ENCODE measurements at regions not wholly inside any gene's neighbourhood (a gene's known extent, or its start where the extent isn't known, plus 50 kb on each side); places are given as distances from the start of the nearest gene placed in this dataset.
"Not testable (repeated sequence)": the region's sequence is repeated elsewhere in the genome, so short reads cannot be mapped to it uniquely, and the experiment has no call there.

DNA sequence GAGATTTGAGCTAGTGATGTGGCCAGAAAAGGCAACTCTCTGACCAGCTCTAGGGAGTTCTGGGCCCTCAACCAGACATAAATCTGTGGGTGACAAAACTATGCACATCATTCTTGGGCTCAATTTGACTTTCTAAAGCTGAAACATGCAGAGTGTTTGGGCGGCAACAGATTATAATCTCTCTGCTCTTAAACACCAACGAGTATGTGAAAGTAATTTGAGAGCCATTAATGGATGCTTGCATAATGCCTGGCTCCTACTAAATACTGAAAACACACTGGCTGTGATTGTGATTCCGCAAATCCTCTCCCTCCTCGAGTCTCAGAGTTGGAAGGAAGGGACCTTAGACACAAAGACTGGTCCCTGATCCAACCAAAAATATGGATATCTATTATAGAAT is 186.7 kb downstream of the UACA start:
- no peak for DNase-seq

DNA sequence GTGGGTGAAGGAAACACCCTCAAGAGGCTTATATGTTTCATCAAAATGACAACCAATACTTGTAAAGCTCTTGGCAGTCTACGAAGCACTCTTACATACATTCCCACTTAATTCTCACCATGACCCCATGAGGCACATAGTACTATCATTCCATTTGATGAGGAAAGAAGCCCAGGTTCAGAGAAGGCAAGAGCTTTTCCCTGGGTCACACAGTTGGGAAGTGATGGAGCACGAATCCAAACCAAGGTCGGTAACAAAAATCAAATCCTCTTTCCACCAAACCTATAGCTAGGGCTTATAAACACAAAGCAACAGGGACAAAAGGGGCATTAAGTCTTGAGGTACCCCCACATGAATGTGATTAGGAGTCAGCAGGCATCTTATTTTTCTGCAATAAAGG is 187.1 kb downstream of the UACA start:
- DNase-seq = no peak

DNA sequence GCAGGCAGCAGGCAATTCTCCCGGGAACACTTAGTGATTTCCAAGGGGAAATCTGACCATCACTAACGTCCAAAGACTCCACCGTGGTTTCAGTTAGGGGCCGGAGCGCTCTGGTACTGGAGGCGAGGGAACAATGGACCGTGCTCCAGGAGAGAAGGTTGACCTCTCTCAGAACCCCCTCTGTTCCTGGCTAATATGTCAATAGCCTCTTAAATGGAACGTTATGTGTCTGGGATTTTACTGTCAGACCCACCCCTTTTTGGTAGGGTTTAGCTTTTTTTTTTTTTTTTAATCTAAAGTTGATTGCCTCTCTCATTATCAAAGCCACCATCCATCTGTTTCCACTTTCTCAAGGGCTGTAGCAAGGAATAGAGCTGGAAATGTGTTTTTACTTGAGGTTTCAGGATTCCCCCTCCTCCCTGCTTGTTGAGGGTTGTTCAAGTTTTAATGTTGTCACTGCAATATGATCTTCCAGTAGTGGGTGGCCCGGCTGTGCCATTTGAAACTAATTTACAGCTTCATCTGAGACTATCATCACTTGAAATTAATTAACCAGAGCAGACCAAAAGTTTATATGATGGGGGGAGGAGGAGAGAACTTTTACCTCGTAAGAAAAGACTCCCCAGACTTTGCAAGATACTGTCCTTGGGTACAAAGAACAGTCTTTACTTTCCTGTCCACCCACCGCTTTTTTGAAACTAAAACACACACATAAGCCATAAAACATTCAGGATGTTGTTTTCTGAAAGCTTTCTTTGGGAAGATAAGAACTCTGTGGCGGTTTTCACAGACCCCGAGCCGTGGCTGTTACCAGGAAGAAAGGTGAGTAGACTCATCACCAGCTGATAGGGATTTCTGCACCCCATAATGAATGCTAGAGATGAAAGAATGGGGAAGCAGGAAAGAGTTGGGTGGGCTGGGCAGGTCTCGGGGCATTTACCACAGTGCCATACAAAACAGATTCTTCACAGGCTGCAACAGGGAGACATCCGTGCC is 187.8 kb downstream of the UACA start:
- peak; percentile 60 for DNase-seq

DNA sequence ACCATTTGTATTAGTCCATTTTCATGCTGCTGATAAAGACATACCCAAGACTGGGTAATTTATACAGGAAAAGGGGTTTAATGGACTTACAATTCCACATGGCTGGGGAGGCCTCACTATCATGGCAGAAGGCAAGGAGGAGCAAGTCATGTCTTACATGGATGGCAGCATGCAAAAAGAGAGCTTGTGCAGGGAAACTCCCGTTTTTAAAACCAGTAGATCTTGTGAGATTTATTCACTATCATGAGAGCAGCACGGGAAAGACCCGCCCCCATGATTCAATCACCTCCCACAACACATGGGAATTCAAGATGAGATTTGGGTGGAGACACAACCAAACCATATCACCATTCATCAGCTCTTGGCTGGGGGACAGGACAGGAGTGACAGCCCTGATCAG is 189.0 kb downstream of the UACA start:
- DNase-seq = not testable (repeated sequence)

DNA sequence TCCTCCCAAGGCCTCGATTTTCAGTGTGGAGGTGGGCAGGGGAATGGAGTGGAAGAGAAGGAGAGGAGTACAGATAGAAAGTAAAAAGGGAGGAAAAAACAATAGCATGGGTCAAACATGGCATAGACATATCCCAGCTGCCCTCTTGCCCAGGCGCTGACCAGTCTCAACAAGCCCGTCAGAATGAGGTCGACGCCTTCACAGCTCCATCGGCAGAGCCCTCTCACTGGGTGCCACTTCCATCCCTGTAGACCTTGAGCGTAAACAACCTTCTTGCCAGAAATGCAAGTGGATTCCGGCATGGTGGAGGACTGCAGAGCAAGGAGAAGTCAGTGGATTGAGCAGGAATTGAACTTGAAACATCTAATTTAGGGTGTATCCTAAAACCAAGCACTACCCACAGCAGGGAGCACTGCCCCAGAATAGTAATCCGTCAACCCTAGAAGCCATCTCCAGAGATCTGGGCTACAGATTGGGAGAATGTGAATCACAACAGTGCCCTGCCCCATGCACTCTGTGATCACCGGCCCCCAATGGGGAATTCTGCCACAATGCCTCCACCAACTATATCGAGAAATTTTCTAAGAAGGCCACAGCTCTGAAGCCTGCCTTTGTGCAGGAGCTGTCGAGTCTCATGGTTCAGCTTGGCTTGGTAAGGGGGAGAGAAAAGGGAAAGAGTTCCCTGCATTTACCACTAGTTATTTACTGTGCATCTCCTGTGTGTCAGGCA is 190.1 kb downstream of the UACA start:
- DNase-seq = no peak

DNA sequence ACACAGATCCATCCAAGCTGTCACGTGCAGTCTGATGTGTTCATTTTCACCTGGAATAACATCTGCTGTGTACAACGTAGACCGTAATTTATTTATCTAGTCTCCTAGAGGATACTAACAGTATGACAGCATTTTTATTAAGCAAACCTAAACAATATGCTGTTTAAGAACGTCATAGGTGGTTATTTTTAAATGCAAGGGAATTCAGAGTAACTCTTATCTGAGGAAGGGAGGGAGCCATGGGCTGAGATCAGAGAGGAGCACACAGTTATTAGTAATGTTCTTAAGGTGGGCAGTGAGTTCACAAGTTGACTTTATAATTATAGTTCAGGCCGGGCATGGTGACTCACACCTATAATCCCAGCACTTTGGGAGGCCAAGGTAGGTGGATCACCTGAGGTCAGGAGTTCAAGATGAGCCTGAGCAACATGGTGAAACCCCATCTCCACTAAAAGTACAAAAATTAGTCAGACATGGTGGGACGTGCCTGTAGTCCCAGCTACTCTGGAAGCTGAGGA is 193.6 kb downstream of the UACA start:
- DNase-seq = no peak

DNA sequence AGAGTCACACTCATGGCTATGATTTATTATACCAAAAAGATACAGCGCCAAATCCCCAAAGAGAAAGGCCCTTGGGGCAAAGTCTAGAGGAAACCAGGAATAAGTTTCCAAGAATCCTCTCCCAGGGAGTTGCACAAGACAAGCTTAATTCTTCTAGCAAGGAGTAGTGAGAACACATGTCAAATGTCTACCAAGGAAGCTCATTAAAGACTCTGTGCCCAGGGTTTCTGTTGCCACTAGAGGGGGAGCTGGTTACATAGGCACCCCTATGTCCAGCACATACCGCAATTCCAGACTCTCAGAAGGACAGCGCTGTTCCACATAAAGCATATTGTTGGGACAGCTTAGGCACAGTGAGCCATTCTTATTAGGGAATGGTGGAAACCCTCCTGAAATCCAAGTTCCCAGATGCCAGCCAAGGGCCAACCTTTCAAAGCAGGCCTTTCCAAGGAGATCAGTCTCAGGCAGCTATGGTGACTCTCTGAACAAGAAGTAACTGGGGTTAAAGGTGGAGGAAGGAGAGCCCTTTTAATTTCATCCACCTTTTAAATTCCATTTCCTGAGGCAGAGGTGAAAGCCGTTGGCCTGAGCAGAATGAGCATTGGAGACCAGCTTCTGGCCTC is 194.2 kb downstream of the UACA start:
- DNase-seq = peak; percentile 71

DNA sequence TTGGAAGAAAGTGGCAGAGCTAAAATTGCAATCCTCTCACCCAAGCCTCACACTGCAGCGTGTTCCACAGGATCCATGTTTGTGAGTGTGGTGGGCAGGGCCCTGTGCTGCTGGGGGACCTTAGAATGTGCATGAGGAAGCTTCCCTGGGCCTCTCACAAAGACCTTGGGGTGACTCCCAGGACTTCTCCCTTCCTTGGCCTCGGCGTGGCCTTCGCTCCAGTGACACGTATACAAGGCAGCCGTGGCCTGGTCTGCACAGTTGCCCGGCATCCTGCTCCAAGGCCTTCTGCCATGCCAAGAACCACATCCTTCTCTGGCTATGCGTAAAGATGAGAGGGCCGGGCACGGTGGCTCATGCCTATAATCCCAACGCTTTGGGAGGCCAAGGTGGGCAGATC is 196.4 kb downstream of the UACA start:
- DNase-seq = no peak

DNA sequence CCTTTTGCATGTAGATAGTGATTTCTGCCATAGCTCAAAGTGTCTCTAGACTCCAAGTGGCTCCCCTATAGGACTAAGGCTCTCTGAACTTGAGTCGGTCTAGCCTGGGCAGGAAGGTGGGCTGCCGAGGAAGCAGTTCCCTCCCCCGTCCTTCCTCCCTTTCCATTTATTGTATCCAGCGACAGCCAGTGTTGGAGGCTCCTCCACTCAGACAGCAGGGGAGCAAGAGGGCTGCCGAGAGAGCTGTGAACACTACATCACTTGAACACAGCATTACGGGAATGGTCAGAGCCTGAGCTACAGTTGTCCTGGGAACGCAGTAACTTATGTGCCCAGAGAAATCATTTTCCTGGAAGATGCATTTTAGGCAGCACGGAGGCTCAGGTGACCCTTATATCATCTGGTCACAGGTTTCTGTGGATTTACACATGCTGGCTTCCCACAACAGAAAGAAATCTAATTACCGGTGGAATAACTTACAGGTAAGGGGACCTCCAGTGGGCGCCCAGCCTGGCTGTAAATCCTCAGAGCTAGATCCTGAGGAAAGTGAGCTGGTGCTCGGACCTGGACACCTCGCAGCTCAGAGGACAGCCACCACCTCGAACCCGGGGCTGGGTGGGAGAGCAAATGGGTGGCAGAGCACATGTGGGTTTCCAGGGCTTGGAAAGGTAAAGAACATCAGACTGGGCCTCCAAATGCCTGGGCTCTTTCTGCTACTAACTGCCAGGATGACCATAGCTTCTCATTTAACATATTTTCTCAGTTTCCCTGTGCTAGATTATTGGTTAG is 197.1 kb downstream of the UACA start:
- DNase-seq = no peak

DNA sequence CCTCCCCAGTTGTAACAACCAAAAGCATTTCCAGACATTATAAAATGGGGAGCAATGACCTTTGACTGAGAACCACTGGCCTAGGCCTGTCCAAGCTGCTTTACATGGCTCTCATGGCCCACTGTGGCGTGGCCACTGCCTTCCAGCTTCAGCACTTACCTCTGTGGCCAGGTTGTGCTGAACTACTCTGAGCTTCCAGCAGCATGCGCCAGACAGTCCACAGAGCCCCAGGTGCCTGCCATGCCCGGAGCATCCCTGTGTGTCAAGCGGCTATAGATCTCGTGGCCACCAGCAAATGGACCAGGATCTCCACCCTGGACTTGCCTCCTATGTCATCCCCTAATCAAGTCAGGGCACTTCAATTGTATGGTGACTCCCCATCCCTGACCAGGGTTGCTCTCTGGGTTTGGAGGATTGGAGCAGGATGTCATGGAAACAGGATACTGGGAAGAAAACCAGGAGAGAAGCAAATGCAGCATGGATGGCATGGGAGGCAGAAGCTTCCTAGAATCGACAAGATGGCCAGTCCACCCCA is 199.7 kb downstream of the UACA start:
- no peak for DNase-seq

DNA sequence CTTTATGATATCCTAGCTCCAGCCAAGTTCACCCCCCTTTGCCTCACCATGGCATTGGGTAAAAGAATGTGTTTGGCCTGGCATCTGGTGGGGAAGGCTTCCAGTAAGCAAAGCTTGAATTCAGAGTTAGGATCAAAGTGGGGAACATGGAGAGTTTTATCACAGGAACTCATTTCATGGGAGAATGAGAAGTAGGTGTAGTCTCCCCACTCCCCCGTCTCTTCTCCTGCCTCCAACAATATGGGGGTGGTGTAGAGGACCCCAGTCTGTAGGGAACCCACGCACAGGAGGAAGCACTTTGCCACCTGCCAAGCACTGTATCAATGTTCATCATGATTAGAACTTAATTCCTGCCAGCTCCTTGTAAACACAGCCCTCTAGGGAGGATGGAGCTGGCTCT is 200.5 kb downstream of the UACA start:
- no peak for DNase-seq

DNA sequence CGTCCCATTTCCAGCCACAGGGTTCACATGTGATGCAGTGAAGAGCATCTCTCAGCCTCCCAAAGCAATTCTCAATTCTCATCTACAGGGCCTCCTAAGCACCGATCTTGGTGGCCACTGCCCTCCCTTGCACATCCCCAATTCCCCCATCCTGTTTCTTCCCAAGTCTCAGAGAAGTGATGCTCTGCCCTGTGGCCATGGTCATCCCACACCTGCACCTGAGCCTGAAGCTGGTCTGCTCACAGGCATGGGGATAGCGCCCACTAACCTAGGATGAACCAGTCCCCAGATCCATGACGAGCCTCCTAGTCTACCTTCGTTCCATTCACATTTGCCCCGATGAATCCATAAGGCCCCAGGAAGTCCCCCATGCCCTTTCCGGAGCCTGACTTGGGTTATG is 201.5 kb downstream of the UACA start:
- no peak for DNase-seq

DNA sequence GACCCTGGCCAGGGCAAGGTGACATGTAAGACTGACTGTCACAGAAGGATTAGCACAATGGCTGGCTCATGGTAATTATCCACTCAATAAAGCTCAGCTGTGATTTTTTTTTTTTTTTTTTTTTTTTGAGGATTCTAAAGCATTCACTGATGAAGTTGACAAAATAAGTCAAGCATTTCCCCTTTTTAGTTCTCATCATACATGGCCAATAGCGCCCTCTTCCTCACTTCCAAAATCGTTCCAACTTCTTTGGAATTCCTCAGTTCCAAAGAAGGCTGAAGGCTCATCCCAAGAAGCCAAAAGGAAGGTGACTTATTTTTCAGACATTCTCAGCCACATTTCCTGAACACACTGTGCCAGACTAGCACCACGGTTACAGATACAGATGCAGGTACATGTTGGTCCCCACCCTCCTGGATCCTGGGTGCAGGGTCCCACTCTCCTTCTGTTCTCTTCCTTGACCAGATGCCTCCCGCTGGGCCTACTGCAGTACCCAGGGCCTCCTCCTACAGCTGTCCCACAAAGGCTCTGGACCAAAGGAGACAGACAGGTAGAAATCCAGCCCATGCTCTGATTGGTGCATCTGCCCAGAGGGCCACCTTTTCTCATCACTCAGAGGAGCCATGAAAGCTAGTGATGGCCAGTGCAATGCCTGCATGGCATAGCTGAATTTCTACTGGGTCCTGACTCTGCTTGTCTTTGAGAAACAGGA is 202.6 kb downstream of the UACA start:
- DNase-seq = no peak

DNA sequence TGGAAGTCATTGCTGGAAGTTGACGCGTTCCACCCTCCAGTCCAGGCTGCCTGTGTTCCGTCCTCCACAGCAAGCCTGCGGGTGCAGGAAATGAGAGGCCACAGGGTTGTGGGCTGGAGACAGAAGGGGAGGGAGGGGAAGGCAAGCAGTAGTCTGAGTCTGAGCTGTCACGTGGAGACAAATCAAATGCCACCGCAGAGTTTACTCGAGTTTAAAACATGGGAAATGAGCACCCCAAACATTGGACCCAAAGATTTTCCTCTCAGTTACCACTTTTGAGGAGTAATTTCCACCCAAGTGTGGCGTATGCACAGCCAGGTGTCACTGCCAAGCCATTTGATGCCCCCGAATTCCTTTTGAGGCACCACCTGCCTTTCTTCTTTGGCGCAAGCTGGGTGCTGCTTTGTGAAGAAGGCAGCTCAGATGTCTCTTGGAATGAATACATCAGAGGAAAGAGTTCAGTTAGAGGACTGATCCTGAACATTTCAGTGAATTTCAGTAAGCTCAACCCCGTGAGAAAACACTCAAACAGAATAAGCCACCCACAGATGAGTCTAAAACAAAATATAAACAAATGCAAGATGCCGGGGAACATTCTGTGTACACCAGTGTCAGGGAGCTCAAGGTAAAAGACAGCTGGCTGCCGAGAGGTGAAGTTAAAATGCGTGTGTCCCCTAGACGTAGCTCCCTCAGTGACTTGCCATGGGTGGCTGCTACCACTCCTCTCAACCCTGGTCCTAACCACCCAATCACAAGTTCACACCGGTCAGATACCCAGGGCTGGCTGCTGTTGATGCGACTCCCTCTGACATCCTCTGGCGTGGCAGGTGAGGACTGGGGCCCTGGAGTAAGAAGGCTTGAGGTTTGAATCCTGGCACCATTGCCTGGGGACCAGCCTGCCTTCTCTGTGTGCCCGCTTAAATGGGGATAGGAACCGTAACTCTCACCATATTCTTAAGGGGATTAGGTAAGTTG is 203.8 kb downstream of the UACA start:
- DNase-seq = peak; percentile 26

DNA sequence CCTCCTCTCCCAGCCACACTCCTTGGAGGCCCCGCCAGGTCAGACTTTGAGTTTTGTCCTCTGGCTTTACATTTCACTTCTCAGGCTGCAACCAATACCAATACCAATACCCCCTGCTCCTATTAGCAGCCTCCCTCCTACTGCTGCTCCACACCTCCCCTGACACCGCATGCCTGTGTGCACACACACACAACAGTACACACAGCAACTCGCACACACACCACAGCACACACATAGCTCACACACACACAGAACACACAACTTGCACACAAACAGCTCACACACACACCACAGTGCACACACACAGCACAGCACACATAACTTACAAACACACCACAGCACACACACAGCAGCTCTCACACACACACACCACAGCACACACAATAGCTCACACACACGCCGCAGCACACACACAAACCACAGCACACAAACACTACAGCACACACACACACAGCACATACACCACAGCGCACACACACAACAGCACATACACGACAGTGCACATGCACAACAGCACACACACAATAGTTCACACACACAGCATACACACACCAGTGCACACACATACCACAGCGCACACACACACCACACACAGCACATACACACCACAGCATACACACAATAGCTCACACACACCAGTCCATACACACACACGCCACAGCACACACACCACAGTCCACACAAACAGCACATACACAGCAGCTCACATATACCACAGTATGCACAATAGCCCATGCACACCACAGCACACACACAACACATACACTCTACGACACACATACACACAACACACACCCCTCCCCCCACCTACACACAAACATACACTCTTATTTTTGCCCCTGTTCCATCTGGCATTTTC is 204.7 kb downstream of the UACA start:
- no peak for DNase-seq

DNA sequence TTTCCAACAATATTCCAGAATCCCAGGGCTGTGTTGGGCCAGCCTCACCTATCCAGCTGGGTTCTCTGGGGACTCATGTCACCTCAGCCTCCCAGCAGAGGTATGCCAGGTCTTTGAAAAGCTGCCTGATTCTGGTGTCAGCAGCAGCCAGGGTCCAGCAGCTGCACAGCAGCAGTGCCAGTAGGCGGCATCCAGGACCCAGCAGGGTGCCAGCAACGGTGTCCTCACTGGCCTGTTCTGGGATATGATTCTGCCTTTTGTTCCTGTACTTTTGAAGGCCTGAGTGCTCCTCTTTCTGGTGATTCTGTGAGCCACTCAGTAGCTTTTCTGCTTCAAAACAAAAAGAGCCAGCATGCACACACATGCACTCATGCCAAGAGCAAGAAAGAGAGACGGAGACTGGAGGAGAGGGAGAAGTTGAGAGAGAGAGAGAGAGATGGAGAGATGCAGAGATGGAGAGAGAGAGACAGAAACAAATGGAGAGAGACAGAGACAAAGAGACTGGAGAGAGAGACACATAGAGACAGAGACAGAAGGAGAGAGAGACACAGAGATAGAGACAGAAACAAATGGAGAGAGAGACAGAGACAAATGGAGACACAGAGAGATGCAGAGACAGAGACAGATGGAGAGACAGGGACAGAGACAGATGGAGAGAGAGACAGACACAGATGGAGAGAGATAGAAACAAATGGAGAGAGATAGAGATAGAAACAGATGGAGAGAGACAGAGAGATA is 205.7 kb downstream of the UACA start:
- no peak for DNase-seq

DNA sequence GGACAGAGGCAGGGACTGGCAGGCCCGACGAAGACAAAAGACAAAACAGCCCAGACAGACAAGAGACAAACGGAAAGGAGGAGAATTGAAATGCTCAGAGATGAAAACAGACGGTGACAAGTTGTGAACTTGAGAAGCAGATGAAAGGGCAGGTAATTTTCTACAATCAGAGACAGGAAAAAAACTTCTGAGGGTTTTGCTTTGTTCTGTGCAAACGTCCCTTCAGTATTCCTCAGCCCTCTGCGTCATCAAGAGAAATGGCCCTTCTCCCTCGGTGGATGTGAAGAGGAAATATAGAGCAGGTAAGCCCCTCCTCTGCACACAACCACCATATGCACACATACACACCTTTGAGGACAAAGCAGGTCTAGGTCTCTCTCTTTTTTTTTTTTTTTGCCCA is 206.6 kb downstream of the UACA start:
- DNase-seq = no peak

DNA sequence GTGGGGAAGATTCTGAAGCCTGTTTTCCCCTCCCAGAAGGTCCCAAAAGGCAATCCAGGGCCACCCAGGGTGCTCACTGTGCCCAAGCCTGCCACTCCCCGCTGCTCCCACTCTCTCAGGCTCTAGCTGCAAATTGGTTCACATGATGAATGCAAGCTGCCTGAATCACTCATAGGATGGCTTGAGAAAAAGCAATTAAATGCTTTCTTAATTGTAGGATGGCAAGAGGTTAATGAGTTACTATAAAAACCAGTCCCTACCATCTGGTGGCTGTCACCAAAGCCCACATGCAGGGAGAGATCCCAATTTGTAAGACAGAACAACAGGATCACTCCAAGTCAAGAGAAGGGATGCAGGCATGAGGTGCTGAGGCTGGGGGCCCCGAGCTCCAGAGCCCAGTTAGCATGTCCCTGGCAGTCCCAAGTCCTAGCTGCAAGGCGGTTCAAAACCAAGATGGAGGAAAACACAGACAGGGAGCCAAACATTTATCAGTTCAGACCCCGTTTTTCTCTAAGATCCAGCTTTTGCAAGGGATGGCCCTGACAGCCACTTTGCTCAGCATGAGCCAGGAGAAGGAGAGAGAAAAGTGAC is 207.1 kb downstream of the UACA start:
- DNase-seq = no peak

All from fibroblast of skin of scalp (primary cell).